ENCODE measurements at regions not wholly inside any gene's neighbourhood (a gene's known extent, or its start where the extent isn't known, plus 50 kb on each side); places are given as distances from the start of the nearest gene placed in this dataset.

DNA sequence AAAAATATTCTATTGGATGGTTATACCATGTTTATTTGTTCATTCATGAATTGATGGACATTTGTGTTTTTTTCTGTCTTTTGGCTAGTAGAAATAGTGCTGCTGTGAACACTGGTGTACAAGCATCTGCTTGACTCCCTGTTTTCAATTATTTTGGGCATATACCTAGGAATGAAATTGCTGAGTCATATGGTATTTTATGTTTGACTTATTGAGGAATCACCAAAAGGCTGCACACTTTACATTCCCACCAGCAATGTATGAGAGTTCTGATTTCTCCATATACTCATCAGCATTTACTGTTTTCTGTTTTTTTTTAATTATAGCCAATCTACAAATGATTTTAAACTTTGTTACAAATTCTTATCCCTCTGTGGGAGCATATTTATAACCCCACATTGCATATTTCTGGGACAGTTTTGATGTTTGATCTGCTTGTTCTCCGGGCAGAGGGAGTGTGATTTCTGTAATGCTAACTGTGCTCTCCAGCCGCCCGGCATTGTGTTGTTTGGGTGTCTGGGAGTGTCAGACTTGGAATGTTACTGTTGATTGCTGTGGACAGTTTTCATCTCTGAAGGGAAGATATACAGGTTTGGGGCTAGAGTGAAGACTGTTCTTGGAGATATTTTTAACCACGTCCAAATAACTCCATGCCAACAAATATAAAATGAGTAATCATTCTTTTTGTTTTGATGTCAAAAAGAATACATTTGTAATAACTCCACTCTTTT is 60.5 kb upstream of the PGRMC2 start:
- no peak for DNase-seq

GRCh38 chr4:128347175-128347868 is 59.7 kb upstream of the PGRMC2 start:
- DNase-seq = no peak

- no peak for DNase-seq
These were observed 58.6 kb upstream of the PGRMC2 start for GRCh38 chr4:128346054-128346716.

- no peak for DNase-seq
These were observed 58.0 kb upstream of the PGRMC2 start for GRCh38 chr4:128345650-128346049.

DNA sequence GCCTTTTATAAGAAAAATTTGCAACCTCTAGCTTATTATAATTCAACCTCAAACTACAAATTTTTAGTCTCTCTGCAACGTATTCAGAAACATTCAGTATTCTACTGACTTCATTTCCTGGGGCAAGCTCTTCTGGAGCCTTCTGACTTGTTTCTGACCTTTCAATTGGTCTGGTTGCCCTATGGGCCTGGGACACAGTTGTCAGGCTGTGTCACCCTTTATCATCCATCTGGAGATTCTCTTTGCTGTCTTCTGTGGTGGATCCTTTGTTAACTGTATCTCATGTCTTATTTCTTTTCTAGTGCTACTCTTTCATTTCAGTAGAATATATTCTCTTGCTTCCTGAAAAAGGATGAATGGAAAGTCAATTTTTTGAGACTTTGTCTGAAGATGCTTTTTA is 55.1 kb upstream of the PGRMC2 start:
- no peak for DNase-seq

DNA sequence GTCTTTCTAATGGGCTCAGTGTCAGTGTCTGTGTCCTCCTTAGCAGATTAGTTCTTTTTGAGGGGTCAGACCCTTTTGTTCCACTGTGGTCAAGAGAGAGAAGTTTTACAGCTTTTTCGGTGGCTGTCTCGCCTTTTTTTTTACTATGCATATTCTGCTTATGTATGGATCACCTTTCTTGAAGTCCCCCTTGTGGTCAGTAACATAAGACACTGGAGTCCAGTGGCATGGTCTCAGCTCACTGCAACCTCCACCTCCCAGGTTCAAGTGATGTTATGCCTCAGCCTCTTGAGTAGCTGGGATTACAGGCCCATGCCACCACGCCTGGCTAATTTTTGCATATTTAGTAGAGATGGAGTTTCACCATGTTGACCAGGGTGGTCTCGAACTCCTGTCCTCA is 54.0 kb upstream of the PGRMC2 start:
- no peak for DNase-seq

DNA sequence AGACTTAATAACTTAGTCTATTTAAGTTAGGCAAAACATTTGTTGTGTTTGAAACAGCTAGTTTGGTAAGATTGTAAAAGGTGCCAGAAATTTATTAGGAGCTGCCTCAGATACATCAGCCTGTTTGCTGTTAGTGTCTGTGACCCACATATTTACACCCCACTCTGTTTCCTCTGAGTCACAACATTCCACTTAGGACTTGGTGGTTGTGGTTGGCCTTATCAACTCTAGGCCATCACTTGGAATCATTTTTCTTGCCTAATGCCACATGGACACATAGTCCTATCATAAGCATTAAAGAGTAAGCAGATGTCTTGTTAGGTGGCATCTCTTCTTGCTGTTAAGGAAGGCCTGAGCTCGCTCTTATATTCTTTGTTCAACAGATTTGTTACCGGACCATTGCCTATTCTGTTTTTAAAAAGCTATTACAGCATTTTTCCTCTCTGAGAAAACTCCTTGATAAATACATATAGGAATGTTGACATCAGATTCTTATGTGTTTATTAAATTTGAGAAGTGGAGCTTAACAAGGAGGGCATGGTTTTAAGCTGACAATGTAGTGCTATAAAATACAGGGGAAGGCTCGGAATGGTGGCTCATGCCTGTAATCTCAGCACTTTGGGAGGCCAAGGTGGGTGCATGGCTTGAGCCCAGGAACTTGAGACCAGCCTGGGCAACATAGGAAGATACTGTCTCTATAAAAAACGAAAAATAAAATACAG is 51.2 kb upstream of the PGRMC2 start:
- no peak for DNase-seq

DNA sequence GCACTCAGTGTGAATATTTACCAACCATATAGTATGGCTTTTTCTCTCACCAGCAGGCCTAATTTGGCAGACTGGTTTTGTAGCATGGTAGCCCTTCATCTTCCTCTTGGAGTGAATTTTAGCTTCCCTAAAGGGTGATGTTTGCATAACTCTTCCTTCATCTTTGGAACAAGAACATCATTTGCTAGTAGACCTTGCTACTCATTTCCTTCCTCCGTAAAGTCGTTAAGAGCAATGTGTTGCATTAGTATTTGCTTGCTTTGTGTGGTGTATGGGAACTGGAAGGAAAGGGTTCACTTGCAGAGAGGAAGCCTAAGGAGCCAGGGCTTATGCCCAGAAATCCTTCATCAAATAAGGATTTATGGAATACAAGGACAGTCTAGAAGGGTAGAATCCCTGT is 50.2 kb upstream of the PGRMC2 start:
- no peak for DNase-seq

Measured in NCI-H510A (cell line).